ENCODE measurements at regions not wholly inside any gene's neighbourhood (a gene's known extent, or its start where the extent isn't known, plus 50 kb on each side); places are given as distances from the start of the nearest gene placed in this dataset.

DNA sequence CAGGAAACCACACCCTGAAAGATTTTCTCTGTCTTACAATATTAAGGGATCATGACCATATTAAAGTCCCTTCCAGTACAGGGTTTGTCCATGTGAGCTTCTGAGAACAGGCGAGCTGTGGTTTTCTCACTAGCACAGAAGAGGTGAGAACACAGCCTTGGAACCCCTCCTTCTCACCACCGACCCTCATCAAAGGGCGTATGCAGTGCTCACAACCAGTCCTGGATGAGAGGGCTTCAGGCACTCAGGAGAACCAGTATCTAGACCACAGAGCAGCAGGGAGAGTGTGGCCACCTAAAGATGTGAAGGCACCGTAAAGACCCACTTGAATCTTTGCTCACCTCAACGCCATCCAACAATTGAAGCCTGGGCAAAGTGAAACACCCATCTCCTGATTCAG is 397.0 kb downstream of the ETS1 start:
- no peak for DNase-seq (ENCODE audit: low spot score)

GRCh38 chr11:128189823-128190222 is 397.5 kb downstream of the ETS1 start:
- DNase-seq (ENCODE audit: low spot score): no peak

DNA sequence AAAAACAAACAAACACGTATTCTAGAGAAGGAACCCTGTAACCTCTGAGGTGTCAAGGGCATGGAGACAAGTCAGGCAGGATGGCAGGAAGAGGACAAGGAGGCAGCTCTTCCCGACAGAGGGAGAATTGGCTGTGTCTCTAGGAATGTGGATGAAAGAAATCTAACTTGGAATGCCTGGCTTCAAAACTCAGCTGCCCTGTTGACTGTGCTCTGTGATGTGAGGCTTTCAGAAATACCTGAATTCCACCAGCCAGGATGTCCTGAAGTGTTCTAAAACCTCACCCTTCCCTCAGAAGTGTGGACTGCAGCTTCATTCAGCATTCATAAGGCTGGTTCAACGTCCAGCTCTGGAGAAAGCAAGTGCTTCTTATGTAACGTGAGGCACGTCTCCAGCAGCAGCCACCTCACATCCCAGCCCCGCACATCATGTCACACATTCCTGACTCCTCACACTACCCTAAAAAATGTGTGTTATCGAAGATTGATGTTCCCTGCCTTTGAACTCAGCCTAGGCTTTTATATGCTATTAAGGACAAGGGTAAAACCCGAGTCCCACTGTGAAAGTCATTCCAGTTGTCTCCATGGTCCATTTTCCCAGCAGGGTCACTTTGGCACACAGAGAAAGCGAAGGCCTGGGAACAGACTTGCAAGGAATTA is 398.9 kb downstream of the ETS1 start:
- no peak for DNase-seq (ENCODE audit: low spot score)

- no peak for DNase-seq (ENCODE audit: low spot score)
Observed at GRCh38 chr11:128187835-128188234, 399.5 kb downstream of the ETS1 start.

DNA sequence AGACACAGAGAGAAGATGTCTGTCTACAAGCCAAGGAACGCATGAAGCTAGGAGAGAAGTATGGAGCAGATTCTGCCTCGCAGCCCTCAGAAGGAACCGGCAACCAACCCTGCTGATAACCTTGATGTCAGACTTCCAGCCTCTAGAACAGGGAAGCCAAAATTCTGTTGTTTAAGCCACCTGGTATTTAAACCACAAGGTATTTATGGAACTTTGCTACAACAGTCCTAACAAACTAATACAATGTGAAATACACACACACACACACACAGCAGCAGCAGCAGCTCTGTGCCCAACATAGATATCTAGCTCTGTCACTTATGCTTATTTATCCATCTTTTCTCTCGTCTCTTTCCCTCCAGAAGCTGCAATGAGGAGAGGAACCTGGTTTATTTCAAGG is 400.0 kb downstream of the ETS1 start:
- DNase-seq (ENCODE audit: low spot score): no peak

DNA sequence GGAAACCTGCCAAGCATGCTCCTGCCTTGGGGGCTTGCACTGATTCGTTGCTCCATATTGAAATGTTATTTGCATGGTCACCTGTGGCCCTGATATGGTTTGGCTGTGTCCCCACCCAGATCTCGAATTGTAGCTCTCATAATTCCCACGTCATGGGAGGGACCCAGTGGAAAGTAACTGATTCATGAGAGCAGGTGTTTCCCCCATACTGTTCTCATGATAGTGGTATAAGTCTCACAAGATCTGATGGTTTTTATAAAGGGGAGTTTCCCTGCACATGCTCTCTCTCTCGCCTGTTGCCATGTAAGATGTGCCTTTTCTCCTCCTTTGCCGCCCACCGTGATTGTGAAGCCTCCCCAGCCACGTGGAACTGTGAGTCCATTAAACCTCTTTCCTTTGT is 402.4 kb downstream of the ETS1 start:
- no peak for DNase-seq (ENCODE audit: low spot score)

DNA sequence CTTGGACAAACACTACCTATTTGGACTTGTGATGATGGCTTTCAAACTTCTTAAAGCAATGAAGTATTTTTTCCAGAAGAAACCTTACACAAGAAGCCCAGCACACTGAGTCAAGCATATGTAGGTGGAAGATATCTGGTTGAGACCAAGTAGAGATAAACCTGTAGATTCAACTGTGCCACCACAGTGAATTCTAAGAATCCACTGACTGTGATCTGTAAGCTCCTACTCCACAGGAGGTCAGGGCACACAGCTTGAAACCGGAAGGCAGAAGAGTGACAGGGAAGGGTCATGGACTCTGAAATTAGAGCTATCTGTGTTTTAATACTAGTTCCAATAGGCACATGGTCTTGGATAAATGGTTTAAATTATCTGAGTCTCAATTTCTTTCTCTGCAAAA is 404.5 kb downstream of the ETS1 start:
- no peak for DNase-seq (ENCODE audit: low spot score)

- no peak for DNase-seq (ENCODE audit: low spot score)
Observed at GRCh38 chr11:128181984-128182383, 405.4 kb downstream of the ETS1 start.

DNA sequence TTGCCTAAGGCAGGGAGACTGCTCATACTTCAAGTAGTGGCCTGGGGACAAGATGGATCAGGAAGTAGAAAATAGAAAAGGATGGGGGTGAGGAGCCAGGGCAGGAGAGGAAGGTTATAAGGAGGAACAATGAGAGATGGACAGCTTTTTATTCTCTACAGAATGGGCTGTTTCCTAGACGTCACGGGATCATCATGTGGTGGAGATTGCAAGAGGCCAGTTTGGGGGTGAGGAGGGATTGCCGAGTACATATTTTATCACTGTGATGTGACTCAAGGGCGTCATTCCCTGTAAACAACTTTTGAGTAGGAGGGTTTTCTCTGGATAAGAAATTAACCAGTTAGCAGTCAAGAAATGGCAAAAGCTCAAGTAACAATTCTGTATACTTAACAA is 406.3 kb downstream of the ETS1 start:
- no peak for DNase-seq (ENCODE audit: low spot score)

DNA sequence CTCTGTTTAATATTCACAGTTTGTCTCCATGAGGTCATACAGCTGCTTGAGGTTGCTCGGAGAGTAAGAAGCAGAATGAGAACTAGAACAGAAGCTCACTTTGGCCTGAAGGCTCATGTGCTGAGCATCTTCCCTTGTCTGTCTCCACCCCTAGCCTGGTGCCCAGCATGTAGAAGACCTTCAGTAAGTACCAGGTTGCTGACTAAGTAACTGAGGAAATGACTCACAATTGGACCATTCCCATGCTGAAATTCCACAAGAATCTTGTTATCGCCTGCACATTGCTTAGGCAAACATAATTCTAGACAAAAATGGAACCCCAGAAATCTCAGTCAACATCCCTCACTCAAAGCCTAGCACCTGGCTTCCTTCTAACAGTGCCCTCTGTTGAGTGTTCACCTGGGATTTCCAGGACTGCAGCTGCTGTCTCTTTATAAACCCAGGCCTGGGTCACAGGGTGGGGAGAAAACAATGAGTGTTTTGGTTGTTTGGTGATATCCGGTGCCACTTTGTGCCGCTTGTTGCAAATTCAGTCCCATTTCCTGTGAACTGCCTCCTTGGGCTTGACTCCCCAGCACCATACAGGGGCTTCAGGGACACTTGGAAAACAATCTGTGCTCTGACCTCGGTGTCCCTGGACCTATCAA is 406.8 kb downstream of the ETS1 start:
- no peak for DNase-seq (ENCODE audit: low spot score)

- no peak for DNase-seq (ENCODE audit: low spot score)
Observed at GRCh38 chr11:128179512-128179911, 407.8 kb downstream of the ETS1 start.

DNA sequence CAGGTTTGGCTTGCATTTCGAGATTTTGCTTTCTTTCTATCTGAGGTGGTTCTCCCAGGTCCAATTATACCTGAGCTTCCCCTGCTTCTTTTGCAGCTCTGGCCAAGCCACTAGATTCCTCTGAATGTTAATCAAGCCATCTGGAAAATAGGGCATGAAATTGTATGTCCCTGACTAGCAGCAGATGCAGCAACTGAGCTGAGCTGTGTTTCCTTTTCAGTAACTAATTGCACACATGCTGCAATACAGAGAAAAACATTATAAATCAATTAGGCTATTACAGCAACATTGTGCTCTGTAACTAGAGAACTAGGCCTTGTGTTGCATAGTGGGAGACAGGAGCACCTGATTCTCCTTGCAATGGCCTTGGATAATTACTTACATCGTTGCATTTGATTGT is 408.3 kb downstream of the ETS1 start:
- DNase-seq (ENCODE audit: low spot score): no peak

- DNase-seq (ENCODE audit: low spot score): no peak
Observed at GRCh38 chr11:128174465-128175291, 412.7 kb downstream of the ETS1 start.

DNA sequence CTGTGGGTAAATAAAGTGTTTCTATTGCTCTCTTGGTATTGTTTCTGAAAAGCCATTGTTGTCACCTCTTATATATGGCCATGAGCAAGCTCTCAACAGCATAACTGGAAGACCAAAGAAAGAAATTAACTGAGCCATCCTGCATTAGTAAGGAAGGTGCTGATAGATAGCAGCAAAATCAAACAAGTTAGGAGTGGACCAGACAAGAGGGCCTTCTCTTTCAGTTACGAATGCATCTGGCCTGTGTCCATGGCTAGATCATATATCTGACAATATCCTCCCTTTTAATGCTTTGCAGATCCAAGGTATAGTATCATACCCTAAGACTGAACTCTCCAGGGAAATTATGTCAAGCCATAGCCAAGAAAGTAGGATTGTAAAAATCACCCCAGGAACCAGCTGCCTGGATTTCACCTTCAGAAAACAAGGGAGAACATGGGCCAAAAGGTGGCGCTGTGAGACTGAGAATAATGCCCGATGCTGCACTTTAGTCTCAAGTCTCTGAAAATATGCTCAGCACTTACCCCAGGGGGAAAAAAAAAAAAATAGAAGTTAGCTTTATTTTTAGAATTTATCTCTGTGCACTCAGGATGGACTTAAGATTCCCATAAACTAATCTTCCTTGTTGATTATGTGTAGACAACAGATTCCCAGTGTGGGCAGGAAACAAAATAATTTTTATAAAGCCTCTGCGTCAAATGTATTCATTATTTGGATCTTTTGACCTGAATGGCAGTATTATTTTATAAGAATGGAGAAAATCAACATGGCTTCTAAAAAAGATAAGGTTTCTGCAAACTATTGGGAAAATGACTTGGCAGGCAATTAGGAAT is 415.1 kb downstream of the ETS1 start:
- DNase-seq (ENCODE audit: low spot score): peak; percentile 82

DNA sequence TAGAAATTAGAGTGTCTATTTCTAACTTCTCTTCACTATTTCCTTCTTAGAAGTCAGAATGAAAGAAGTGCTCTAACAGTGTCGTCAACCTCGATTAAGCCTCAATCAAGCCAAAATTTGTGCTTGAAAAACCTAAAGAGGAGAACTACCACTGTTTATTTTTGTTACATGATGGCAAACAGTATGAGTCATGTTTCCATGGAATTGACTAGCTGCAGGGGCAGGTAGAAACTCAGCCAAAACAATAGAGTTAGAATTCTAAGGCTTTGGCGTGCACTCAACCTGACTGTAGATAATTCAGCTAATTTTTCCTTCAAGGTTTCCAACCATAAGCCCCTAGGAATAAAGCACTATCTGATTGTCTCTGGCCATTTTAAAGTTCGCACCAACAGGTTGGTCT is 415.9 kb downstream of the ETS1 start:
- DNase-seq (ENCODE audit: low spot score): no peak

DNA sequence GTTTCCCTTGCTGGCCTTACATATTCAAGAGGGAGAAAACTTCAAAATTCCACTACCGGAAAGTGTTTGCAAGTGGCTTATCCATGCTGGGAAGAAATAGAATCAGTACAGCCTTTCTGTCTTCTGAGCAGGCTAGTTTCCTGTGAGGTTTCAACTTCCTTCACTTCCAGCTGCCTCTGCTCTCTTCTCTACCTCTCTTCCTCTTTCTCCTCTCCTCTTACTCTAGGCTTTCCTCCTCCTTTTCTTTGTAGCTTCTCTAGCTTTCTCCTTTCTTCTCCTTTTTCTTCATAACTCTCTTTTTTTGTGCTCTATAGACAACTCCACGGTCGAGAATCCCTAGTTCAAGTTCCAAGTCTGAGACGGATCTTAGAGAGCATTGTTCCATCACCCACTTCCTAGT is 421.8 kb downstream of the ETS1 start:
- no peak for DNase-seq (ENCODE audit: low spot score)

DNA sequence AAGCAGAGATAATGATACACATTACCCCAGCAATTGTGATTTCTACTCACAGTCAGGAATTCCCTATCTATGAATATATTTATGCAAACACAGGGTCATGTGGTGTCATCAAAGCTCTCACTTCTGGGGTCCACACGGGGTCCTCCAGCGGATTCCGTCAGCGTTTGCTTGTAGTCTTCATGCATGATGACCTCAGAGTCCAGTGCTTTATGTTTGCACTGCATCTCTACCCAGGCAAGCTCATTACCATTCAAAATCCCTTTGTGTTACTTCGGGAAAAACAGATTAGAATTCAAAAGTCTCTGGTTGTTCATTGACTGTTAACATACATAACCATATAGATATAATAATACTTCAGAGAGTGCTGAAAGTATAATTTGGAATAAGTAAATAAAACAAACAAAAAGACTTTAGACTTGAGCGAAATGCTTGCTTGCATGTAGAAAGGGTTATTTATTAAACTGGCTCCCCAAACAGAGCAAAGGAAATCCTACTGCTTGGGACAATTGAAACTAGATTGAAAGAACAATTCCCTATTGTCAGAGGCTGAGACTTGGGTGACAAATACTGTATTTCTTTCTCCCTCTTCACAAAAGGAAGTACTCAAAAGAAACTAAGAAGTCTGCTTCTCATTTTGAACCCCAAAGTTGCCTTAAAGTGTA is 423.1 kb downstream of the ETS1 start:
- DNase-seq (ENCODE audit: low spot score): no peak

GRCh38 chr11:128161994-128162393 is 425.4 kb downstream of the ETS1 start:
- DNase-seq (ENCODE audit: low spot score): no peak

DNA sequence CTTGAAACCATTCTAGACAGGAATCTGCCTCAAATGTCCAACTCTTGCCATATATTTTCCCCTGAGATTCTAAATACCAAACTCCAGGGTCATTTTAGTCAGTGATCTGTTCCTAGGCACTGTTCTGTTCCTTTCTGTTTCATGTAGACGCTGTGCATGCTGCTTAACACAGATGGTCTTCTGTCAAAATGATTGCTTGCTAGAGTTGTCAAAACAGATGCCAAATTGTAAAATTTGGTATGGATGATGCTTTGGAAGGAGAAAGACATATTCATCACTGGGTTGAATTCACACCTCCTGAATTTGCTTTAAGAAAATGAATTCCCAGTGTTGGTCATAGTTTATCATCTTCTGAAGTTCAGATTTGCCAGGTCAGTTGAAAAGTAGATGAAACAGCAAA is 425.9 kb downstream of the ETS1 start:
- no peak for DNase-seq (ENCODE audit: low spot score)

DNA sequence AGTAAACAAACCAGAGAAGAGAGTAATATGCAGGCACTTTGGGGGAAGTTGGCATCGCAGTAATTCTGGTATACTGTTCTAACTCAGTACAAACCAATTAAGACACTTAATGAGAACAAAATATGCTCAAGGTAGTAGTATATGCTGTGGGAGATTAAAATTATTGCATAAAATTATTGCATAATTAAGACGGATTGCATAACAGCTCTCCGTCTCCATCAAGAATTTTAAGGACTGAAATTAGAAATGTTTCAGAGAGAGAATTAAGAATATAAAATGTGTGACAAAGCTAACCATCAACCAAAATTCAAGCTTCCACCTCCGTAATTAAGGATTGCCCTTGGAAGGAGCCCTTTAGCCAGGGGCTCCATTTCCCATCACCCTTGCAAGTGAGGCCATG is 428.5 kb downstream of the ETS1 start:
- DNase-seq (ENCODE audit: low spot score): no peak

GRCh38 chr11:128157423-128158298 is 429.7 kb downstream of the ETS1 start:
- DNase-seq (ENCODE audit: low spot score): no peak
